Hypothalamus (tissue), 51 donors: ENCODE measurements at regions not wholly inside any gene's neighbourhood (a gene's known extent, or its start where the extent isn't known, plus 50 kb on each side); places are given as distances from the start of the nearest gene placed in this dataset.

Experiments used
- DNase-seq, 51 donors: peaks; one replicate each; lab custom pipeline; 2025; lab: John Stamatoyannopoulos, UW

DNA sequence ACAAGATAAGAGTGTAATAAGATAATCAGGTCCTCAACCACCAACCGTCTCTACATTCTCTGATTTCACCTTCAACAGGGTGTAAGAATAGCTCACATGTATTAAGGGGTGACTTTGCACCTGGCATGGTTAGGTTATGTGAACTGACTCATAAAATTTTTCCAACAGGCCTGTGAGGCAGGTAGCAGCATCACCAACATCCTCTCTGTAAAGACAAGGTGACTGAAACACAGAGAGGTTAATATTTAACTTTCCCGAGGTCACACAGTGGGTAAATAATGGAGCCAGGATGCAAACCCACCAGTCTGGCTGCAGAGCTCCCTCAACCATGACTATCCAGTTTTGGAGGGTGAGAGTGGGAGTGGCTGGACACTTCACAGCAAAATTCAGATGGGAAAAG, 317.2 kb downstream of the C16orf95 start:
- DNase-seq: no peak

DNA sequence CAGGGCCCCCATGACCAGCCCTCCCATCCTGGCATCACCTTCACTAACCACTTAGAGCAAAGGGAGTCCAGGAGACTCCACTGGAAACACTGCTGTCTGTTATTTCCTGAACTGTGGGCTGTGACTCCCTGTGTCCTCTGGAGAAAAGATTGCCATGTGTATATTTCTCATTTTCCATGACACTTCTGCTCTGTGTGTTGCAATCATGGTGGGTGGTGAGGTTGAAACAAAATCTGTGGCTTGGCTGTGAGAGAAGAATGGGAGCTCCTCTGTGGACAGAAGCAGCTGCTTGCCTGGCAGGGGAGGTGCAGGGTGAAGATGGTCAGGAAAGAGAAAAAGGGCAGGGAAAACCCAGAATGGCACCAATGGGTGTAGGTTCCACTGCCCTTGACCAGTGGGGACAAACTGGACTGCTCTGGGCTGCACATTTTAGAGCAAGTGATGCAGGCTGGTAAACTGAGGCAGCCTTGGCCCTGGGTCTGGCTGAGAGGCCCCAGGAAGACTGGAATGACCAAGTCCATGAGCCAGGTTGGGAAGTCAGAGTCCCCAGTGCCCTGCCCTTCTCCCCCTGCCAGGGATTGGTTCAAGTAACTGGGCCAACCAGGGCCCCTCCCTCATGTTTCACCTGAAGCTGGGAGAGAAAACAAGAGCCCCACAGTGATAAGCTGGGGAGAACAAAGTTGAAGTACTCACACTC, 314.3 kb downstream of the C16orf95 start:
- no peak for DNase-seq

DNA sequence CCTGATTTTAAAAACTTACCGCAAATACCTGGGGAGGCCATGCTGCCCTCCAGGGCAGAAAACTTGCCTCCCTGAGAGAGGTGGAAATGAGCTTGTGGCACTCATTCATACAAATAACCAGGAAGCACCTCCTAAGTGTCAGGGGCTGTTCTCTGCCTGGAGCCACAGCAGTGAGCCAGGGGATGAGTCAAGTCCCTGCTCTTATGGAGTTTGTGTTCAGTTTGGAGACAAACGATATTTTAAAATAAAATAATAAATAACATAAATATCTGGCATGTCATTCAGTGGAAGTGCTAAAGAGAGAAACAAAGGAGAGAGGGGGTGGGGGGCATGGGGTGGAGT, 313.8 kb downstream of the C16orf95 start:
- DNase-seq: no peak

DNA sequence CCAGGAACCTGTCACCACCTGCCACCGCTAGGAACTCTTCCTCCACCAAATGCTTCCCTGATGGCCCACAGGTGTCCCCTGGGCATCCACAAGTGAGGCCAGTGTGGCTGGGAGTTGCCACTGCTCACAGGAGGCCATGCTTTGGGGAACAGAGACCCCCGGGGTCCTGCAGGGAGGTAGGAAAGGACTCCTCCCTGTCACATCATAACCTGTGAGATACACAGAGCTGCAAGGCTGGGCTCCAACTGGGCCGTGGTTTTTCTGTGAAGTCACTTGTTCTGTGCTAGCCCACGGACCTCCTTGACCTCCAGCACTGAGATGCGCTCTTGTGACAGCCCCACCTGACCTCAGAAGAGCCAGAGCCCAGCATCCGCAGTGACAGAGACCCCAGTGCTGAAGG, 311.2 kb downstream of the C16orf95 start:
- no peak for DNase-seq

DNA sequence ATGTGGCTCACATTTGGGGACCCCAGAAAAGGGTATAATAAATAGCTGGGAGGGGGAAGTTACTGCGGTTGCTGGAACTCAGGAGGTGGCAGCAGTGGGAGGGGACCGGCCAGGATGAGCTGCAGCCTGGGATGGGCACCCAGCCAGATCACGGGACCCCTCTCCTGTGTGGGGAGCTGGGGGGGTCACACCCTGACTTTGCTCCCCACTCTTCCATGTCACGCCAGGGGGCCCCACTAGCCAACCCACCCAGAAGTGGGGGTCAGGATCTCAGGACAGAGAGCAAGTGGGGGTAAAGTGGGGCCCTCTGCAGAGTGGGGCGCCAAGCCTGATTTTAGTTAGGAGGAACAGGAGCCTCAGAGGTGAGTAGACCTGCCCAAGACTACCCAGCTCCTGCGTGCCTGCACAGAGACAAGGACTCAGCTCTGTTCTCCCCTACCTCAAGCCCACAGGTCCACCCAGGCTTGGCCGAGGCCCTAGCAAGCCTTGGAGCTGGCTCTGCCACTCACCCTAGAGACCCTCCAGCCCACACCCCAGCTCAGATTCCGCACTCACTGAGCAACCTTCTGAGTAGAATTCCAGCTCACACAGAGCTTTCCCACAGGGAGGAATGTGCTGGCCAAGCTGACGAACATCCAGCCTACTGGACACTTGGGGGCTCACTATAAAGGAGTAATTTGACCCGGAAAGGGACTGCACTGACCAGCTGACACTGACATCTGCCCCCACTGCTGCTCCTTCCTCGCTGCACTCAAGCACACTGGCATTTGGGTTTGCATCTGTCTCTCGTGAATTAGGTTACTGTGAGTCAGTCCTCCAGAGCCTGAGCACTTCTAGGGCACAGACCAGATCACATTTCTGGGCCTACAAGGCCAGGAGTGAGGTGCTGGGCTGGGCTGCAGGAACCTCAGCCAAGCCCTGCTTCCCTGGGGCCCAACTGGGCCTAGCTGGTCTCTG, 310.1 kb downstream of the C16orf95 start:
- no peak for DNase-seq

DNA sequence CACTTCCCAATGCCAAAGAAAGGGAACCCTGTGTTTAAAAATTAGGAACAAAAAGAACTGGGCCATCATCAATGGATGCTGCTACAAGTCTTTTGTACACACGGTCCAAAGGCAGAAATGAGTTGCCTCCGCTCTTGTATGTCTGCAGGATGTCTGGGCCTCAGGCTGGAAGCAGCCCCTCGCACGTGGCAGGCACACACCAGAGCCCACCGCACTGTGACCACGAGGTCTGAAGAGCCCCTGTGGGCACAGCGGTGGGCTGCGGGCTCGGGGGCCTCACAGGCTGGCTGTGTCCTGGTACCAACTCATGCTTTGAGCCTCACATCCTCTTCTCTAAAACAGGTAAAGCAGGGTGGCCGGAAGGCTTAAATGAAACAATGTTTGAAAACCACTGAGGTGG, 309.3 kb downstream of the C16orf95 start:
- no peak for DNase-seq

DNA sequence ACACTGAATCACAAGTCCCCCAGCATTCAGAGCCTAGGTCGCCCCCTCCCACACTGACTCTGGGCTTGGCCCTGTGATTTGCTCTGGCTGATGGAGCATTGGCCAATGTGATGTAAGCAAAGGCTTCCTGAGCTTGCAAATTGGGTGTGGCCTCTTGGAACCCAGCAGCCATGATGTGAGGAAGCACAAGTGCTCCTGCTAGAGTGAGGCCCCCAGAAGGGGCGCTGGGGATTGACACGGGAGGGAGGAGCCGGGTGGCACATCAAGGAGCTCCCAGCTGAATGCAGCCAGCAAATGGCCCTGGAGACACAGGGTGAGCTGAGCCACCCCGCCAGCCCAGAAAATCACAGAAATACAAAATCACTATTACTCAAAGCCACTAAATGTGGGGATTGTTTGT, 308.5 kb downstream of the C16orf95 start:
- DNase-seq: no peak

DNA sequence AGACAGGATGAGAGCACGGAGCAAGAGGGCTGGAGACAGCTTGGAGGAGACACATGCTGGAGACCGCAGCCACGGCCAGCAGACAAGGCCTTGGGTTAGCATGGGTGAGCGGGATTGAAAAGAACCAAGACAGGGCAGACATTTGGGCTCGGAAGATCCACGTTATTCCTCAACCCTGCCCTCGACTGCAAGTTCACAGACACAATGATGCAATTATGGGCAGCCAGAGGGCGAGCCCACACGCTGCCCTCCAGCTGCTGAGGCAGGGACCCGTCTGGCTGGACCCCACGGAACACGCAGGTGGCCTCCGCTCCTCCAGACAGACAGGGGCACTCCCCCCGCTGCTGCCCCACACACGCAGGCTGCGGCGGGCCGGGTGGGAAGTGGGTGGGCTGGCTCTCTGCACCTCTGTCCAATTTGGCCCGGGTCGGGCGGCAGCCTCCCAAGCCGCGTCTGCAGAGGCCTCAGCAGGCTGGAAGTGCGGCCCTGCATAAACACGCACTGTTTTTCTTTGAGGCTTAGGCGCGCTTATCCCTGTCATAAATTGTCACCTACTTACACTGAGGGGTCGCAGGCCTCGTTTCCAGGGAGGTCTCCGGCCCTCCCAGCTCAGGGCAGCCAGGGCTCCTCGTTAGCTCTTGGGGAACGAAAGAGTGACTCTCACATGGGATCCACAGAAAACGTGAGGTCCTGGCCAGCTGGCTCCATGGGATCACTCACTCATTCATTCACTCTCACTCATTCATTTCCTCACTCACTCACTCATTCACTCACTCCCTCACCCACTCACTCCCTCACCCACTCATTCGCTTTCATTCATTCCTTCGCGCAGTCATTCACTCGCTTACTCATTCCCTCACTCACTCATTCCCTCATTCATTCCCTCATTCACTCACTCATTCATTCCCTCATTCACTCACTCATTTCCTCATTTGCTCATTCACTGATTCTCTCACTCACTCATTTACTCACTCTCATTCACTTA, 303.9 kb downstream of the C16orf95 start:
- no peak for DNase-seq

DNA sequence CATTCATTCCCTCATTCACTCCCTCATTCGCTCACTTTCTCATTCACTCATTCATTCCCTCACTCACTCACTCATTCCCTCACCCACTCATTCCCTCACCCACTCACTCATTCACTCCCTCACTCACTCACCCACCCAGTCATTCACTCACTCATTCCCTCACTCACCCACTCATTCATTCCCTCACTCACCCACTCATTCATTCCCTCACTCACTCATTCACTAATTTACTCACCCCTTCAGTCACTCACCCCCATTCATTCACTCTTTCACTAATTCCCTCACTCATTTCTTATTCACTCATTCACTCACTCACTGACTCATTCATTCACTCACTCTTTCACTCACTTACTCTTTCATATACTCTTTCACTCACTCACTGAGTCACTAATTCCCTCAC, 303.1 kb downstream of the C16orf95 start:
- DNase-seq: no peak

DNA sequence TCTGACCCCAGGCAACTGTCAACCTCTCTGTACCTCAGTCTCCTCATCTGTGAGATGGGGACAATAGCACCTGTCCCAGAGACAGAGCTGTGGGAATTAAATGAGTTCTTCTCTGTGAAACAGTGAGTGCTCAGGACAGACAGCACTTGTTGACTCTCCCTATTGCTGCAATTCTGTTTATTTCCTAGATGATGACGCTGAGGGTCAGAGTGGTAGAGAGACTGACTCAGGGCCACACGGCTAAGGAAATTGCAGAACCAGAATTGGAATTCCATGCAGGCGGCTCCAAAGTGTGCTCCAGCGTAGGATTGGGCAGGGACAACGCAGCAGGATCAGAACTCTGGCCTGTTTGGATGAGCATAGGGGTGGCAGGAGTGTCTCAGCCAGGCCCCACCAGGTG, 302.2 kb downstream of the C16orf95 start:
- no peak for DNase-seq

DNA sequence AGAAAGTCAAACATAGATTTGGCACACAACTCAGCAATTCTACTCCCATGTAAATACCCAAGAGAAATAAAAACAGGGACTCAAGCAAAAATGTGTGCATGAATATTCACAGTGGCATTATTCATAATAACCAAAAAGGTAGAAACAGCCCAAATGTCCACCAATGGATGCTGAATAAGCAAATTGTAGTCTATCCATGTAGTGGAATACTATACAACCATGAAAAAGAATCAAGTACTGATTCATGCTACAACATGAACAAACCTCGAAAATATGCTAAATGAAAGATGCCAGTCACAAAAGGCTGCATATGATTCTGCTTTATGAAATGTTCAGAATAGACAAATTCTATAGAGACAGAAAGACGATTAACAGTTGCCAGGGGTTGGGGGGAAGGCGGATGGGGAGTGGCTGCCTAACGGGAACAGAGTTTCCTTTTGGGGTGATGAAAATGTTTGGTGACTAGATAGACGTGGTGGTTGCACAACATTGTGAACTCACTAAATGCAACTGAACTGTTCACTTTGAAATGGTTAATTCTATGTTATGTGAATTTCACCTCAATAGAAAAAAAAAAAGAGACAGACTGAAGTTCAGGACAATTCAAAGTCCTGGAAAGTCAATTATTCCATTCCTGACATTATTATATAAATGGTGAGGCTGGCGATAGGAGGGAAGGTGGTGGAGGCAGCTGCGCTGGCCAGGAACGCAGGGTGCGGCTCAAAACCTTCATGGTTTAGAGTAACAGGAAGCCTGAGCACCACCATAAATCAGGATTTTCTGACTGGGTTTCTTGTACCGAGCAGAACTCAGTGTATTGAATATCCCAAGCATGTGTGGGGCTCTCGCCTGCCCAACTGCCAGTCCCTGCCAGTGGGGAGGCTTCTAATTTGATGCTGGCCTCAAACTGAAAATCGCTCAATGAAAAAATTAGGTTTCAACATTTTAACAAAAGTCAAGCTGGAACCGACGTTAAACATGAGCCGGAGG, 300.9 kb downstream of the C16orf95 start:
- DNase-seq: no peak

DNA sequence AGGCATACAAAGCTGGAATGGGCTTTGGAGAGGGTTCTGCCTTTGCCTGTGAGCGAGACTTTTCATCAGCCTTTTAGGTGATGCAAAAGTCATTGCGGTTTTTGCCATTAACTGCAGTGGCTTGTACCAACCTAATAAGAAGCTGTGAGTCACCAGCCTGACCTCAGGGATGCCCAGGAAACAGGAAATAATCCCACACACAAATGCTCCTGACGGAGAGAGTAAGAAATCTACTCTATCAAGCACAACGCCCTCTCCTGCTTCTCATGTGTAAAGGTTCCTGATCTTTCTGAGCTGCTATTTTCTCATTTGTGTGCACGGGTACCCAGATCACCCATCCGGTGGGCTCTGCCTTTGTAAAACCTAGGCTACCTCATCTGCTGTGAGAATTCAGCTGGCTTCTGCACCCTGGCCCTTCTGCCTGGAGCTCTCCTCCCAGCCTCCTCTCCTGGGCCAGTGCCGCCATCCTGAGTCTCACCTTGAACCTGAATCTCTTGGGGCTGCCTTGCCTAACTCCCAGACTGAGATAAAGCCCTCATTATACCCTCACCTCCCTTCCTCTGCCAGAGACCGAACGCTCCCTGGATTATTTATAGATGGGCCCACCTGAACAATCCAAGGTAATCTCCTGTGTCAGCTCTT, 299.7 kb downstream of the C16orf95 start:
- no peak for DNase-seq

DNA sequence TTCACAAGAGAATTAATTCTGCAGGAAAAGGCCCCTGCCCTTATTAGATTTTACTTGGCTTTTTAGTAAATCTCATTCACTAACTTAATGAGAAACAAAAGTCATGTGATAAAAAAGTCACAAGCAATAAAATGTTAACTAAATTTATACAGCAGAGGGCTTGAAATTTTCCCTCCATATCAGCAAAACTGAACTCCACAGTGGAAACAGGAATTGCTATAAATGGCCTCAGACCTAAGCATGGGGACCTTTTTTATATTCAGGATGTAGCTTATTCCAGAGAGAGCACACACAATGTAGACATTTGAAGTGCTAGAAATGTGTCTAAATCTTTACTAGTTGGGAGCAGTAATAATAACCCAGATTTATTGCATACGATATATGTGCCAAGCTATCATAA, 291.5 kb downstream of the C16orf95 start:
- DNase-seq: no peak

DNA sequence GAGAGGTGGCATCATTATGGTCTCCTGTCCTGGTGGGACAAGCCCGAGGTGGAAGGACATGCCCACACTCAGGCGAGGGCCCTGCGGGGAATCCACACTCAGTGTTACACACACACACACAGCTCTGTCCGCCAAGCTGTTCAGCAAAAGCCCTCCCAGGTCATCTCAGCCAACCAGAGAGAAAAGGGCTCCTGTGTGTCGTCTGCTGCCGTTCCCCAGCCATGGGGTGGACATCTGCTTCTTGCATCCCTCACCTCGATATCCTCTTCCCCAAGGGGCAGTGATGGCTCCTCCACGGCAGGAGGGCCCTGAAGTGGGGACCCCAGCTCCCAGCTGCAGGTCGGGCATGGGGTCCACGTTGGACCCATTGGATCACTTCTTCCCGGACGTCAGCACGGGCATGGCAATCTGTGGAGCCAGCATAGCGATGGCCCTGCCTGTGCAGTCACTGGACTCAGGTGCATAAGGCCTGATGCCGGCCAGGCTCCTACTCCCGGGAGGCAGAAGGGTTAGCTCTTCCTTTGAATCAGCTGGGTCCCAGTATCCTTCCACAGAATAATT, 290.1 kb downstream of the C16orf95 start:
- no peak for DNase-seq

DNA sequence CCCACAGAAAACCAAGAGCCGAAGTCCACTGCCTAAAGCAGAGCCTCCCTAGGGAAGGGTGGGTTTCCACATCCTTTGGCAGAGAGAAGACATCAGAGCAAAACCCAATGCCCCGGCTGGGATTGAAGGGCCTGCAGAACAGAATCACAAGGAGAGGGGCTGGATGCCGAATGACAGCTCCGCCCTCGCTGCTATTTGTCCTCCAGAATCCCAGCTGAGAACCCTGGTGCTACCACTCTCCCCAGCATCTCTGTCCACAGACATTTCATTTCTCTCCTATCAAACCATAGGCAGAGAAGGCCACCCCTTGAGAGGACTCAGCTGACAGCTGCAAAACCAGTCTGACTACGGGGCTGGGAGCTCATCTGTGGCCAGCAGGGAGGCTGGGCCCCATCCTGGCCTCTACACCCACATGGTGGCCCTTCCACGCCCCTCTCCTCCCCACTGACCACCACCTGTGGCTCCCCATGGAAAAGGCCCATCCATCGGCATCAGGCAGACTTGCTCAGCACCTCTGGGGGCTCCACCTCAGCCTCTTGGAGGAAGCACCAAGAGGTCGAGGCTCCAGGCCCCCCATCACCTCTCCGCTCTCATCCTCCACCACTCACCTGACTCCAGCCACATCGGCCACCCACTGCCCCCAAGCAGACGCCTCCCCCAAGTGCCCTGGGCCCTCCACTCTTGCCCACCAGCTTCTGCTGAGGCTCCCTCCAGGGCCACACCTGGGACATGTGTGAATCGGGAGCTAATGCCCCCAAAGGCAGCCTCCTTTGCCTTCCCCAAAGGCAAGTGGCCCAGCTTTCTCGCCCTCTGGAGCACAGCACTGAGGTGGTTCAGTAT, 288.5 kb downstream of the C16orf95 start:
- DNase-seq: no peak

DNA sequence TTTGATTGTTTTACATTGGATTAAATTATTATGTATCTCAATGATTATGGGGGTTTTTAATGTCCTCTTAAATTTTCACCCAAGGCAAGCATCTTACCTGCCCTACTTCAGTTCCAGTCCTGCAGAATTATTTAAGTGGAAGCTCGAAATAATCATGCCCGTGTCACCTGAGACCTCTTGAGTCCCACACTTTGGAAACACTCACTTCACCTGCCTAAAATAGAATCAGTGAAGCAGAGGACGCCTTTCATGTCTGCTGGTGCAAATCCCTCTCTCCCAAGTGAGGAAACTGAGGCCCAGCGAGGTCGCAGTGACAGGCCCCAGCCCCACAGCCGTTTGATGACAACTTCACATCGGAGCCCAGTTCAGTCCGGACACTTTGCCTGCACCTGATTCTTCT, 284.6 kb downstream of the C16orf95 start:
- DNase-seq: no peak

DNA sequence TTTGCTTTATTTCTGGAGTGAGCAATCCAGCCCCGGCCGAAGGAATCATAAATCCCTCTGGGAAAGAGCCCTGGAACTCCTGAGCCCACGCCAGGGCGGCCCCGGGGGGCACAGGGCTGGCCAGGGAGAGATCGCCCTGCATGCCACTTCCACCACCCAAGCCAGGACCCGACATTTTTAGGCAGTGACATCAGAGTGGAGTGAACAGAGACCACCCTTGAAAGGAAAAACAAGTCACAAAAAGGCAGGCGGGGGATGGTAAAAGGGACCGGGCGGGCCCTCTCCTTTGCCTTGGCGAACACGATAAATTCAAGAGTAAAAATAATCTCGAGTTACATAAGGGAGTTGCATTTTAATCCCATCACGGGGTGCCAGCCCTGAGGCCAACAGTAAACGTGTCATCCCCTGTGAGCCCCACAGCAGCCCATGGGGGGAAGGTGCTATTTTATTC, 284.1 kb downstream of the C16orf95 start:
- DNase-seq: no peak
